ENCODE measurements at regions not wholly inside any gene's neighbourhood (a gene's known extent, or its start where the extent isn't known, plus 50 kb on each side); places are given as distances from the start of the nearest gene placed in this dataset.

- no peak for TF ChIP-seq CTCF (IDR thresholded peaks at IDR 0.05; ENCODE audit: extremely low read depth, missing control alignments)
- DNase-seq (ENCODE audit: low spot score): no peak
Measured at GRCh38 chr1:218575856-218576255, 230.7 kb downstream of the TGFB2 start.

- no peak for TF ChIP-seq CTCF (IDR thresholded peaks at IDR 0.05; ENCODE audit: extremely low read depth, missing control alignments)
- DNase-seq (ENCODE audit: low spot score): no peak
Measured at GRCh38 chr1:218582646-218583045, 237.5 kb downstream of the TGFB2 start.

GRCh38 chr1:218584418-218585155 is 239.5 kb downstream of the TGFB2 start:
- TF ChIP-seq CTCF (IDR thresholded peaks at IDR 0.05; ENCODE audit: extremely low read depth, missing control alignments): no peak
- no peak for DNase-seq (ENCODE audit: low spot score)

GRCh38 chr1:218585511-218586184 is 240.5 kb downstream of the TGFB2 start:
- DNase-seq (ENCODE audit: low spot score): no peak
- TF ChIP-seq CTCF (IDR thresholded peaks at IDR 0.05; ENCODE audit: extremely low read depth, missing control alignments): no peak

- DNase-seq (ENCODE audit: low spot score): no peak
- TF ChIP-seq CTCF (IDR thresholded peaks at IDR 0.05; ENCODE audit: extremely low read depth, missing control alignments): no peak
Measured at GRCh38 chr1:218587900-218588299, 242.8 kb downstream of the TGFB2 start.

GRCh38 chr1:218588540-218589172 is 243.5 kb downstream of the TGFB2 start:
- no peak for DNase-seq (ENCODE audit: low spot score)
- TF ChIP-seq CTCF (IDR thresholded peaks at IDR 0.05; ENCODE audit: extremely low read depth, missing control alignments): no peak

- DNase-seq (ENCODE audit: low spot score): no peak
- TF ChIP-seq CTCF (IDR thresholded peaks at IDR 0.05; ENCODE audit: extremely low read depth, missing control alignments): no peak
Measured at GRCh38 chr1:218589487-218589886, 244.4 kb downstream of the TGFB2 start.

Data from GM20000 (cell line).